ENCODE measurements at regions not wholly inside any gene's neighbourhood (a gene's known extent, or its start where the extent isn't known, plus 50 kb on each side); places are given as distances from the start of the nearest gene placed in this dataset.

DNA sequence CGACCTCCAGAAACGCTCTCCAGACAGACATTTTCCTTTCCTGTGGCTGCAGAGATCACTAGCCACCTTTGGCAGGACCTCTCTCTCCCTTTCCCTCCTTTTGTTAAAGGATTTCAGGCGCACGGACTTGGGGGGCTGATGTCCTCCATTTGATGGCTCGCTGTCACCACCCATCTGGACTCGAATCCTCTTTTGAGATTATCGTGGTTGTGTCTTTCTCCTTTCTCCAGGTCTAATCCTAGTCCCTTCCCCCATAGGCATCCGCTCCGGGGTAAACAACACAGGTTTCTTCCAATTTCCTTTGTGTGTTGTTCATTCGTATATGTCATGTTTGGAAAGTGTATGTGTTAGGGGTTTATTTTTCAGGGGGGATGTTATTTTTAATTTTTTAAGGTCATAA lies 56.7 kb upstream of the SLC24A4 start:
- no peaks in the 10 kb centered on the region for H3K27me3 ChIP-seq (ENCODE audit: insufficient read depth, poor library complexity, severe bottlenecking)
- H3K27ac ChIP-seq (replicated peaks) = no peak overlapping the region
- no peak for DNase-seq (ENCODE audit: low read depth in 1 of 2, low spot score in 1 of 2)
- H3K4me3 ChIP-seq (replicated peaks; ENCODE audit: insufficient read depth, low read length) = no peak overlapping the region
- TF ChIP-seq REST (IDR thresholded peaks at IDR 0.05; ENCODE audit: insufficient replicate concordance, low read depth) (no peak), SPI1 (IDR thresholded peaks at IDR 0.05; ENCODE audit: borderline replicate concordance, low read depth) (no peak), POLR2AphosphoS5 (IDR thresholded peaks at IDR 0.05; ENCODE audit: low read depth) (no peak), CTCF (IDR thresholded peaks at IDR 0.05; ENCODE audit: insufficient read depth, low read length) (no peak), GABPA (IDR thresholded peaks at IDR 0.05; ENCODE audit: low read depth) (no peak)

Data from HL-60 (cell line).